Spinal cord (tissue), 9 donors: ENCODE measurements at regions not wholly inside any gene's neighbourhood (a gene's known extent, or its start where the extent isn't known, plus 50 kb on each side); places are given as distances from the start of the nearest gene placed in this dataset.

ENCODE experiments used
- DNase-seq, 6 donors: peaks; one replicate each; pipeline versions ENCODE4 v3.0.0 to v3.0.0-alpha.2; 2013 to 2015; ENCODE audit warnings: low spot score in 6 of 6, low read depth in 4 of 6
- H3K27ac ChIP-seq: one replicate; pipeline ENCODE4 v1.5.1; 2013; ENCODE audit warnings: low read depth, low read length, control low read depth
- H3K27me3 ChIP-seq: one replicate; pipeline ENCODE4 v1.6.1; 2013; ENCODE audit warnings: low read length; ENCODE audit not compliant: control insufficient read depth, insufficient read depth
- H3K36me3 ChIP-seq: one replicate; pipeline ENCODE4 v1.6.1; 2013; ENCODE audit warnings: low read length; ENCODE audit not compliant: control insufficient read depth, insufficient read depth
- H3K4me1 ChIP-seq: one replicate; pipeline ENCODE4 v1.6.1; 2013; ENCODE audit warnings: low read length; ENCODE audit not compliant: control insufficient read depth, insufficient read depth
- H3K4me3 ChIP-seq: one replicate; pipeline ENCODE4 v1.5.1; 2013; ENCODE audit warnings: low read depth, low read length, control low read depth
- H3K9me3 ChIP-seq: one replicate; pipeline ENCODE4 v1.6.1; 2013; ENCODE audit warnings: low read length; ENCODE audit not compliant: control insufficient read depth, insufficient read depth
- WGBS: methylation state at CpG from one replicate; pipeline ENCODE4 v1.1.5; 2013; ENCODE audit warnings: missing lambda C conversion rate; ENCODE audit not compliant: insufficient coverage; 5-methylcytosine and 5-hydroxymethylcytosine counted together
- donor health status: healthy.

DNA sequence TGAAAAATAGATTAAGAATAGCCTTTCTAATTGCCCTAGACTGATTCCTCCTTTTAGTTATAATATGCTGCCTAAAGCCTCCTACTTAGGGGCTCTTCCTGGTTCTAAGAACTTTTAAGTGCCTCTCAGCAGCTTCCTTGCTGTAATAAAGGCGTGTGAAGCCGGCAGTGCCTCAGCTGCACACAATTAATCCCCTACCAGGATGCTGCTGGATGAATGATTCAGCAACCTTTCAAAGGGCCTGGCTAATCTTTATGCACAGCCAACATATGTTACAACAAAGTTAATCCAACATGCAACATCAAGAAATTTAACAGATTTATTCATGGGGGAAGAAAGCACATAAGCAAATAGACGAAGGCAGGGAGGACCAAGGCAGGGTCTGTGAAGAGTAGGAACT, 145.2 kb downstream of the PMP22 start:
- no peaks in the 10 kb centered on the region for H3K27me3 ChIP-seq
- peaks cover 4% of the 10 kb centered on the region for H3K9me3 ChIP-seq
- H3K4me1 ChIP-seq: no peaks in the 10 kb centered on the region
- peak in 2 of 6 donors; percentile 59 to 83 for DNase-seq
- no peaks in the 10 kb centered on the region for H3K36me3 ChIP-seq
- no peak overlapping the region for H3K4me3 ChIP-seq
- H3K27ac ChIP-seq: no peak overlapping the region
- WGBS: 20% methylated on average over 1 of the region's 3 CpGs

DNA sequence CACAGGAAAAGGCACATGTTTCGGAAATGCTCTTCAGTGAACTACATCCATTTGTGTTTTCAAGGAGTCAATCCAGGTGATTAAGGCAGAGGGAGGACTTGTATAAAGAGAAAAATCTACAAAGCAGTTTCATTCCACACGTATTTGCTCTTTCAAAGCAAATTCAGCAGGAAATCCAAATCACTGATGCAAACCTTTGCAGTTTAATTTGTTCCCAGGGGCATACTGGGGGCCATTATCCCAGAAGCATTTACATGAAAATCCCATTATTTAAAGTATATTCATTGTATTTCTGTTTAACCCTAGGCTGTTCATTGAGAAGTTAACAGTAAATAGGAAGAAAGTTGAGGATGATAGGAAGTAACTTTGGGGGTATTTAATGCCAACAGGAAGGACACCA, 147.9 kb downstream of the PMP22 start:
- peak in 1 of 6 donors; percentile 79 for DNase-seq
- WGBS: no CpG with 5 or more reads among the region's 2 CpGs
- Histone ChIP-seq H3K36me3 (no peaks in the 10 kb centered on the region), H3K27me3 (no peaks in the 10 kb centered on the region), H3K27ac (no peak overlapping the region), H3K9me3 (peaks cover 4% of the 10 kb centered on the region), H3K4me3 (no peak overlapping the region), H3K4me1 (peaks cover 4% of the 10 kb centered on the region)

DNA sequence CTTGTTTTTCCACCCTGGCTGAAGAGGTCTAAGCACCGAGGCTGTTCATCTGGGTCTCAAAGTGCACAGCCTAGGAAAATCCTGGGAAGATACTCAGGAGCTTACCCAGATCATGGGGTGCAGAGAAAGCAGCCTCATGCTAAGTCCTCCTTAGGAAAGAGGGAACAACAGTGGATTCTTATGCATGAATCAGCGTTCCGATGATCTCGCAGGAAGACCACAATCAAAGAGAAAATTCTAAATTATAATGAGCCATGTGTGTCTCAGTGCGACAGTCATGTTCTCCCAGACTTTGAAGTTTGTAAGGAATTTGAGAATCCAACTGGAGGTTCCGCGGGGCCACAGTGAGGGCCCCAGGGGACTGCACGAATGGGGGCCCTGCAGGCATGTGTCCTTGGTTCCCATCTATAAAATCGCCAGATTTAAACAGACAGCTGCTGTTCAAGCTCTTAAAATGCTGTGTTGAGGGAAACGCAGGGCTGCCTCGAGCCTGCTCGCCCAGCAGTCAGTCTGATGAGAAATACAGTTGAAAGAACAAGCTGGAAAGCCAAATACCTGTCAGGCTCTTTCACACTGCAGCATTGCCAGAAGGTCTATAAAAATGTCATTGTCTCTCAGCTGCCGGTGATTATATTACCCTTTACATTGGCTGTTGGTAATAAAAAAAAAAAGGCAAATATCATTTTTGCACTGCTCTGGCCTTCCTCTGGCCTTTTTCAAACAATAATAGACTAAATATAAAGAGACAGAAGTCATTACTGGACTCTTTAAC, 152.1 kb downstream of the PMP22 start:
- H3K9me3 ChIP-seq: peaks cover 4% of the 10 kb centered on the region
- no peaks in the 10 kb centered on the region for H3K27me3 ChIP-seq
- H3K4me3 ChIP-seq: no peak overlapping the region
- H3K4me1 ChIP-seq: peaks cover 4% of the 10 kb centered on the region
- no peaks in the 10 kb centered on the region for H3K36me3 ChIP-seq
- WGBS: 39% methylated on average over 12 of the region's 13 CpGs
- peak in 2 of 6 donors; percentile 69 to 80 for DNase-seq
- H3K27ac ChIP-seq: no peak overlapping the region

DNA sequence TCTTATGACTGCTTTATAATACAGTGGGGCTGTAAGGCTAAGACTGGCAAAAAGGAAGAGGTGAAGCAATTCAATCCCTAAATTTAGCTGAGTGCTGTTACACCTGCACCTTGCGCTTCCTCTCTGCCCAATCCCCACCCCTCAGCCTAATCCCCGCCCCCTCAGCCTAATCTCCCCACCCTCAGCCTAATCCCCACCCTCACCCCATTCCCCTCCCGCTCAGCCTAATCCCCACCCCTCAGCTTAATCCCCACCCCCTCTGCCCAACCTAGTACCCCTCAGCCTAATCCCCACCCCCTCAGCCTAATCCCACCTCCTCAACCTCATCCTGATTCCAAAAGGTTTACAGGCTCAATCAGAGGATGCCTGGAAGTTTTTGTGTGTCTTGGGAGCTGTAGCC, 155.5 kb downstream of the PMP22 start:
- Histone ChIP-seq H3K9me3 (no peaks in the 10 kb centered on the region), H3K36me3 (no peaks in the 10 kb centered on the region), H3K4me3 (no peak overlapping the region), H3K4me1 (peaks cover 4% of the 10 kb centered on the region), H3K27me3 (no peaks in the 10 kb centered on the region), H3K27ac (no peak overlapping the region)
- no peak for DNase-seq
- WGBS: no CpG with 5 or more reads among the region's 3 CpGs

DNA sequence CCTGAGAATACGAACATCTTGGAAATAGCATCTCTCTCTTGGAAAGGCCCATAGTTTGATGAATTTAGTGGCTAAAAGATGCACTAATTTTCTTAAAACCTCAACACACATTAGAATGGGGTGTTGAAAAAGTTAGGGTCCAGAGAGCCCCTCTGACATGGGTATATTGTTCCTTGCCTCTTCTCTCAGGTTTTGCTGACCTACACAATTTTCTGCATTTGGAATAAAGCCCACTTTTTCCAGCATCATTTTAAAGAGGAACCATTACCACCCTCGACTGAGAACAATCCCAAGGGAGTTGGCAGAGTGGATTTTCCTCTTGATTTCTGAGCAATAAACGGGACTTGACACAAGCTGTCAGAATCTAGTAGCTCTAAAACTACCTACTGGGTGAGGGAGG, 156.1 kb downstream of the PMP22 start:
- no peaks in the 10 kb centered on the region for H3K27me3 ChIP-seq
- H3K9me3 ChIP-seq: no peaks in the 10 kb centered on the region
- WGBS: no CpG with 5 or more reads among the region's 3 CpGs

DNA sequence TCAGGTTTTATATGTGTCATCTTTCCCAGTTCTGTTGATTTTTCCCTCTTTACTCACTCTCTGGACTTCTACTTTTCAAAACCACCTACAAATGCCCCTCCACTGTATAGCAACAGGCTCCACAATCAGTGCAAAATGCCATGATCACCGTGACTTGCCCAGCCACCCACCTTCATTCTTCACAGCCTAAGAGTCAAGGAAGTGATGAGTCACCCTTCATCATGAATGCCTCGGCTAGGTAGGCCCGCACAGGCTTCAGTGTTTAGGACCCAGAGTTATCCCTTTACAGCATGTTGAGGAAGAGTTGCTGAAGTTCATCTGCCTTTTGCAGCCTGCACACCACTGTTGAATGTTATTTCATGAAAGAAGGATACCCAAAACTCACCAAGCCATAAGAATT, 158.6 kb downstream of the PMP22 start:
- H3K36me3 ChIP-seq: no peaks in the 10 kb centered on the region
- no peaks in the 10 kb centered on the region for H3K4me1 ChIP-seq
- H3K4me3 ChIP-seq: no peak overlapping the region
- no peaks in the 10 kb centered on the region for H3K27me3 ChIP-seq
- H3K9me3 ChIP-seq: no peaks in the 10 kb centered on the region
- no peak overlapping the region for H3K27ac ChIP-seq
- no peak for DNase-seq
- WGBS: 100% methylated on average over 1 of the region's 3 CpGs

More for the DNA sequence above, 156.1 kb downstream of the PMP22 start:
- no peak overlapping the region for H3K4me3 ChIP-seq
- H3K27ac ChIP-seq: no peak overlapping the region
- H3K36me3 ChIP-seq: no peaks in the 10 kb centered on the region
- peaks cover 4% of the 10 kb centered on the region for H3K4me1 ChIP-seq
- peak in 1 of 6 donors; percentile 15 for DNase-seq

DNA sequence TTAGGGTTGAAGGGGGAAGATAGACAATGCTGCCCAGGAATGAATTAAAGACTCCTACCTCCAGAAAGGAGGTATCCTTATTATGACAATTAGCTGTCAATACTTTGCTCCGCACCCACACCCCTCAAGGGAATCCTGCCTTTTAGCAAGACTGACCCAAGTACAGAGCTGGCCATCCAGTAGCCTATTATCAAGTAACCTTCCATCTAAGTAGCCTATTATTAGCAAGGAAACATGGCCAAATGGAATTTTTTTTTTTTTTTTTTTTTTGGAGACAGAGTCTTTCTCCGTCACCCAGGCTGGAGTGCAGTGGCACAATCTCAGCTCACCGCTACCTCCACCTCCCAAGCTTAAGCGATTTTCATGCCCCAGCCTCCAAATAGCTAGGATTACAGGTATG, 161.3 kb downstream of the PMP22 start:
- H3K4me3 ChIP-seq: no peak overlapping the region
- no peaks in the 10 kb centered on the region for H3K9me3 ChIP-seq
- no peak for DNase-seq
- H3K4me1 ChIP-seq: no peaks in the 10 kb centered on the region
- H3K27ac ChIP-seq: no peak overlapping the region
- H3K27me3 ChIP-seq: no peaks in the 10 kb centered on the region
- no peaks in the 10 kb centered on the region for H3K36me3 ChIP-seq
- WGBS: 100% methylated on average over 1 of the region's 4 CpGs

DNA sequence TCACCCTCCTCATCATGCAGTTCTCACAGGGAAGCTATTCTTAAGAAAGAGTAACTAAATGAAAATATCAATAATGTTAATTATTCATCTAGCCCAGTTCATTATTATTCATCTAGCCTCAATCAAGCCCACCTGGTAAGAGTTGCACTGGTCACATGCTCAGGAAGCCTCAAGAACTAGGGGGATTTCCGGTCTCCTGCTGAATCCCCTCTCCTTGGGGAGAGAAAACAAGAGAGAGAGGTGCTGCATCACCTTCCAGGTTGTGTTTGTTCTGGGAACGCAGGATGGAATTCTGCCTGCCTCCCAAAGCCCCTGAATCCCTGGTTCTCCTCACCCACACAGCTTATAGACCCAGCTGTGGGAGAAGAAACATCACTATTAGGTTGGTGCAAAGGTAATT, 164.0 kb downstream of the PMP22 start:
- no peaks in the 10 kb centered on the region for H3K9me3 ChIP-seq
- no peaks in the 10 kb centered on the region for H3K36me3 ChIP-seq
- no peak overlapping the region for H3K4me3 ChIP-seq
- H3K4me1 ChIP-seq: no peaks in the 10 kb centered on the region
- DNase-seq: no peak
- WGBS: 86% methylated on average over 1 of the region's 2 CpGs
- no peak overlapping the region for H3K27ac ChIP-seq
- no peaks in the 10 kb centered on the region for H3K27me3 ChIP-seq

DNA sequence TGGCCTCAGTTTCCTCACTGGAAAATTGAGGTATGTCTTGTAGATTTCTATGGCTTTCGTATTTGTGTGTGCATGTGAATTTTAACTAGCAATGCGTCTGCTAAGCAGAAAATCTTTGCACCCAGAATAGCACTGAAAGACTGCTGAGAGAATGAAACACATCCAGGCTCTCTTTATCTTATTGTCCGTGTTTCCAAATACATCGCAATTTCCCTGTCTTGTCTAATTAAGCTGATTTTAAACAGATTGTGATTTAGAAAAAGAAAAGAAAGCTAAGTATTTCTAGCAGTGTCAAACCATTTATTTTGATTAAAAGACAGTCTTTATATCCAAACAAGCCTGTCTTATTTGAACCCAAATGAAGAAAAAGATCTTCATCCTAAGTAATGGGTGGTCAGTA, 168.6 kb downstream of the PMP22 start:
- H3K36me3 ChIP-seq: no peaks in the 10 kb centered on the region
- no peak for DNase-seq
- no peaks in the 10 kb centered on the region for H3K9me3 ChIP-seq
- no peaks in the 10 kb centered on the region for H3K27me3 ChIP-seq
- WGBS: 57% methylated on average over 1 of the region's 4 CpGs
- H3K4me1 ChIP-seq: no peaks in the 10 kb centered on the region
- no peak overlapping the region for H3K4me3 ChIP-seq
- H3K27ac ChIP-seq: no peak overlapping the region

DNA sequence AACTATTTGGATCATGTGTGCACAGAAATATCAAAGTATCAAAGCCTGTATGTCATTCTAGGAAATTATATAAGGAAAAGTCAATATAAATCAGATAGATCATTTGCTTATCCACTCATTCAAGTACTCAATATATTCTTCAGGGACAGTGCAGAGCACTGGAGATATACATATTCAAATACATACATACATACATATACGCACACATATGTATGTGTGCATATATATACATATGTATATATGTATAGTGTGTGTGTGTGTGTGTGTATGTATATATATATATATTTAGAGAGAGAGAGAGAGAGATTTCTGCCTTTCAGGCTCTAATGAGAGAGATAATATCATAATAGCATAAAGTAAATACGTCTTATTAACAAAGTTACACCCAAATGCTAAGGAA, 169.2 kb downstream of the PMP22 start:
- WGBS: no CpG with 5 or more reads among the region's 2 CpGs
- DNase-seq: no peak
- Histone ChIP-seq H3K9me3 (no peaks in the 10 kb centered on the region), H3K4me1 (no peaks in the 10 kb centered on the region), H3K4me3 (no peak overlapping the region), H3K27ac (no peak overlapping the region), H3K27me3 (no peaks in the 10 kb centered on the region), H3K36me3 (no peaks in the 10 kb centered on the region)
